ENCODE measurements at regions not wholly inside any gene's neighbourhood (a gene's known extent, or its start where the extent isn't known, plus 50 kb on each side); places are given as distances from the start of the nearest gene placed in this dataset.
"Not testable (repeated sequence)": the region's sequence is repeated elsewhere in the genome, so short reads cannot be mapped to it uniquely, and the experiment has no call there.

GRCh38 chr2:2648094-2648493, 317.0 kb upstream of the MYT1L start:
- H3K4me3 Mint-ChIP-seq = no peak overlapping the region
- no peak for ATAC-seq (ENCODE audit: low read depth in 2 of 2)

GRCh38 chr2:2647141-2647541, 316.1 kb upstream of the MYT1L start:
- ATAC-seq (ENCODE audit: low read depth in 2 of 2) = no peak
- no peak overlapping the region for H3K27ac Mint-ChIP-seq
- DNase-seq = no peak
- H3K4me1 Mint-ChIP-seq = peaks cover 0 to 7% (median 0%) of the 10 kb centered on the region in 3 donors
- H3K36me3 Mint-ChIP-seq = peaks cover 0 to 8% of the 10 kb centered on the region in 2 donors
- peaks cover 4 to 19% (median 6%) of the 10 kb centered on the region in 3 donors for H3K27me3 Mint-ChIP-seq
- H3K4me3 Mint-ChIP-seq = no peak overlapping the region
- H3K9me3 Mint-ChIP-seq = peaks cover 0 to 11% (median 4%) of the 10 kb centered on the region in 7 donors

More at GRCh38 chr2:2648094-2648493, 317.0 kb upstream of the MYT1L start:
- H3K9me3 Mint-ChIP-seq = peaks cover 0 to 14% (median 4%) of the 10 kb centered on the region in 7 donors
- H3K27ac Mint-ChIP-seq = no peak overlapping the region
- H3K27me3 Mint-ChIP-seq = peaks cover 4 to 19% (median 6%) of the 10 kb centered on the region in 3 donors
- H3K36me3 Mint-ChIP-seq = peaks cover 0 to 8% of the 10 kb centered on the region in 2 donors
- H3K4me1 Mint-ChIP-seq = peaks cover 0 to 7% (median 0%) of the 10 kb centered on the region in 3 donors
- no peak for DNase-seq

GRCh38 chr2:2646433-2647051, 315.5 kb upstream of the MYT1L start:
- DNase-seq = no peak
- no peak for ATAC-seq (ENCODE audit: low read depth in 2 of 2)
- H3K4me1 Mint-ChIP-seq = peaks cover 0 to 7% (median 0%) of the 10 kb centered on the region in 3 donors

GRCh38 chr2:2645162-2645855, 314.2 kb upstream of the MYT1L start:
- peaks cover 0 to 7% (median 0%) of the 10 kb centered on the region in 3 donors for H3K4me1 Mint-ChIP-seq
- DNase-seq (no peak), ATAC-seq (ENCODE audit: low read depth in 2 of 2) (no peak)
- H3K36me3 Mint-ChIP-seq = peaks cover 0 to 8% of the 10 kb centered on the region in 2 donors
- no peak overlapping the region for H3K4me3 Mint-ChIP-seq
- H3K27ac Mint-ChIP-seq = peak overlapping the region in 1 of 6 donors; percentile 76
- peaks cover 0 to 19% (median 6%) of the 10 kb centered on the region in 3 donors for H3K27me3 Mint-ChIP-seq
- H3K9me3 Mint-ChIP-seq = peaks cover 0 to 7% (median 4%) of the 10 kb centered on the region in 7 donors

More at GRCh38 chr2:2646433-2647051, 315.5 kb upstream of the MYT1L start:
- H3K27me3 Mint-ChIP-seq = peaks cover 4 to 19% (median 6%) of the 10 kb centered on the region in 3 donors
- peaks cover 0 to 8% of the 10 kb centered on the region in 2 donors for H3K36me3 Mint-ChIP-seq
- H3K9me3 Mint-ChIP-seq = peaks cover 0 to 7% (median 4%) of the 10 kb centered on the region in 7 donors
- no peak overlapping the region for H3K27ac Mint-ChIP-seq
- no peak overlapping the region for H3K4me3 Mint-ChIP-seq

- H3K27me3 Mint-ChIP-seq = peaks cover 0 to 17% (median 4%) of the 10 kb centered on the region in 3 donors
- not testable (repeated sequence) for H3K27ac Mint-ChIP-seq; ATAC-seq (ENCODE audit: low read depth in 2 of 2); H3K36me3 Mint-ChIP-seq; H3K9me3 Mint-ChIP-seq; H3K4me1 Mint-ChIP-seq; DNase-seq; H3K4me3 Mint-ChIP-seq
Observed at GRCh38 chr2:2644751-2645150, 313.7 kb upstream of the MYT1L start.

- H3K4me3 Mint-ChIP-seq = no peak overlapping the region
- peaks cover 0 to 7% (median 0%) of the 10 kb centered on the region in 3 donors for H3K4me1 Mint-ChIP-seq
- H3K9me3 Mint-ChIP-seq = peaks cover 0 to 7% (median 4%) of the 10 kb centered on the region in 7 donors
- H3K27ac Mint-ChIP-seq = peak overlapping the region in 2 of 6 donors; percentile 25 to 84
- ATAC-seq (ENCODE audit: low read depth in 2 of 2) (no peak), DNase-seq (no peak)
- peaks cover 0 to 14% (median 0%) of the 10 kb centered on the region in 3 donors for H3K27me3 Mint-ChIP-seq
- H3K36me3 Mint-ChIP-seq = peaks cover 0 to 8% of the 10 kb centered on the region in 2 donors
Observed at GRCh38 chr2:2644040-2644439, 313.0 kb upstream of the MYT1L start.

GRCh38 chr2:2642906-2643890, 312.1 kb upstream of the MYT1L start:
- H3K4me3 Mint-ChIP-seq = peak overlapping the region in 1 of 8 donors; percentile 31

GRCh38 chr2:2641541-2642410, 310.7 kb upstream of the MYT1L start:
- Mint-ChIP-seq H3K4me1 (peaks cover 0 to 7% (median 0%) of the 10 kb centered on the region in 3 donors), H3K27ac (no peak overlapping the region), H3K36me3 (peaks cover 0 to 11% of the 10 kb centered on the region in 2 donors), H3K27me3 (peaks cover under 1 to 22% (median 4%) of the 10 kb centered on the region in 3 donors), H3K9me3 (peaks cover 0 to 7% (median 1%) of the 10 kb centered on the region in 7 donors), H3K4me3 (no peak overlapping the region)
- ATAC-seq (ENCODE audit: low read depth in 2 of 2) (no peak), DNase-seq (no peak)

More at GRCh38 chr2:2642906-2643890, 312.1 kb upstream of the MYT1L start:
- Mint-ChIP-seq H3K9me3 (peaks cover 0 to 7% (median 2%) of the 10 kb centered on the region in 7 donors), H3K4me1 (peaks cover 0 to 7% (median 0%) of the 10 kb centered on the region in 3 donors), H3K27me3 (peaks cover 0 to 17% (median 0%) of the 10 kb centered on the region in 3 donors), H3K27ac (no peak overlapping the region), H3K36me3 (peaks cover 0 to 8% of the 10 kb centered on the region in 2 donors)
- no peak for ATAC-seq (ENCODE audit: low read depth in 2 of 2)
- DNase-seq = no peak

- no peak for DNase-seq
- peaks cover 4 to 25% (median 8%) of the 10 kb centered on the region in 3 donors for H3K27me3 Mint-ChIP-seq
- H3K4me1 Mint-ChIP-seq = peaks cover 0 to 7% (median 0%) of the 10 kb centered on the region in 3 donors
- H3K36me3 Mint-ChIP-seq = peaks cover 0 to 14% of the 10 kb centered on the region in 2 donors
- H3K27ac Mint-ChIP-seq = no peak overlapping the region
- H3K4me3 Mint-ChIP-seq = no peak overlapping the region
- no peak for ATAC-seq (ENCODE audit: low read depth in 2 of 2)
- H3K9me3 Mint-ChIP-seq = peaks cover 0 to 7% (median 0%) of the 10 kb centered on the region in 7 donors
Observed at GRCh38 chr2:2640818-2641217, 309.7 kb upstream of the MYT1L start.

- Mint-ChIP-seq H3K27me3 (peaks cover 4 to 25% (median 8%) of the 10 kb centered on the region in 3 donors), H3K4me3 (no peak overlapping the region), H3K36me3 (peaks cover 0 to 14% of the 10 kb centered on the region in 2 donors), H3K27ac (no peak overlapping the region), H3K4me1 (peaks cover 0 to 7% (median 0%) of the 10 kb centered on the region in 3 donors), H3K9me3 (peaks cover 0 to 7% (median 0%) of the 10 kb centered on the region in 7 donors)
- ATAC-seq (ENCODE audit: low read depth in 2 of 2) = no peak
- DNase-seq = no peak
Observed at GRCh38 chr2:2640371-2640770, 309.3 kb upstream of the MYT1L start.

- H3K36me3 Mint-ChIP-seq = peaks cover 0 to 14% of the 10 kb centered on the region in 2 donors
- DNase-seq (no peak), ATAC-seq (ENCODE audit: low read depth in 2 of 2) (no peak)
- no peak overlapping the region for H3K27ac Mint-ChIP-seq
- H3K27me3 Mint-ChIP-seq = peaks cover 4 to 25% (median 8%) of the 10 kb centered on the region in 3 donors
- H3K4me3 Mint-ChIP-seq = no peak overlapping the region
- H3K9me3 Mint-ChIP-seq = peaks cover 0 to 7% (median 0%) of the 10 kb centered on the region in 7 donors
- peaks cover 0 to 7% (median 0%) of the 10 kb centered on the region in 3 donors for H3K4me1 Mint-ChIP-seq
Observed at GRCh38 chr2:2639251-2640139, 308.4 kb upstream of the MYT1L start.
